HCT116 (cell line): ENCODE measurements at regions not wholly inside any gene's neighbourhood (a gene's known extent, or its start where the extent isn't known, plus 50 kb on each side); places are given as distances from the start of the nearest gene placed in this dataset.

Source experiments
- ATAC-seq: fragments of 200-7000 bp; cut with Tn5 transposase; 2 replicates; pipeline ENCODE4 v1.9.1; 2020; ENCODE audit warnings: mild to moderate bottlenecking, moderate library complexity
- BruUV-seq: library from RNA; stranded (reverse); fragments of 400-500 nt; replicated peaks from 2 replicates; lab custom pipeline; 2021; lab: Mats Ljungman, UMichigan
- CTCF ChIA-PET: fragments of 300-600 bp; sonication (Branson Sonifier 250); formaldehyde crosslinking; loops from one replicate; lab custom pipeline; 2021; ENCODE audit warnings: antibody characterized with exemption; lab: Charles Lee
- POLR2A ChIA-PET: fragments of 300-600, 350-600 bp; sonication (Branson Sonifier 250); formaldehyde crosslinking; loops from one replicate; lab custom pipeline; 2021; ENCODE audit warnings: antibody characterized with exemption; lab: Charles Lee
- RAD21 ChIA-PET, 2 experiments: fragments of 300-600 bp; sonication (Branson Sonifier 250); formaldehyde crosslinking; loops; one replicate each; lab custom pipeline; 2023; ENCODE audit warnings: low total read pairs in 2 of 2; ENCODE audit not compliant: uncharacterized antibody in 2 of 2, unreplicated experiment in 2 of 2, low non-redundant PET in 1 of 2; lab: Charles Lee
- DNase-seq: peaks from one replicate; pipeline ENCODE4 v3.0.0-alpha.2; 2010; ENCODE audit warnings: low read depth, low spot score
- H2AFZ ChIP-seq: fragments of 200-600 bp; shearing (Covaris generic), sonication (generic); 2 replicates; pipeline ENCODE4 v1.6.1; 2017; ENCODE audit warnings: low read depth, mixed run types, mixed read lengths, antibody characterized with exemption, low read length; ENCODE audit not compliant: poor library complexity, severe bottlenecking
- H3K27ac ChIP-seq: 2 replicates; pipeline ENCODE4 v1.5.1; 2012; ENCODE audit warnings: low read depth, low read length
- H3K27me3 ChIP-seq: fragments of 200-600 bp; sonication (generic); 2 replicates; pipeline ENCODE4 v1.6.1; 2016; ENCODE audit warnings: mixed run types, low read length, mixed read lengths; ENCODE audit not compliant: insufficient read depth
- H3K36me3 ChIP-seq, 2 experiments: fragments of 200-500 bp in 1 of 2; fragments of 200-600 bp in 1 of 2; sonication (Bioruptor generic) in 1 of 2; sonication (generic) in 1 of 2; 2 replicates each; pipeline versions ENCODE4 v1.5.1 to v1.6.1; 2014 to 2016; ENCODE audit warnings: low read length in 2 of 2, inconsistent platforms in 1 of 2, mixed read lengths in 1 of 2, mixed run types in 1 of 2; ENCODE audit not compliant: insufficient read depth in 2 of 2, control insufficient read depth in 1 of 2
- H3K4me1 ChIP-seq, 2 experiments: fragments of 200-600 bp in 1 of 2; sonication (generic) in 1 of 2; 2 replicates each; pipeline versions ENCODE4 v1.5.1 to v1.6.1; 2012 to 2017; ENCODE audit warnings: low read length in 2 of 2, inconsistent platforms in 1 of 2, mild to moderate bottlenecking in 1 of 2, mixed read lengths in 1 of 2, mixed run types in 1 of 2, moderate library complexity in 1 of 2; ENCODE audit not compliant: insufficient read depth in 2 of 2, control insufficient read depth in 1 of 2
- H3K4me2 ChIP-seq: fragments of 200-600 bp; sonication (generic); 2 replicates; pipeline ENCODE4 v1.6.1; 2017; ENCODE audit warnings: mixed run types, low read length, mixed read lengths
- H3K4me3 ChIP-seq, 2 experiments: fragments of 200-600 bp in 1 of 2; sonication (generic) in 1 of 2; replicated peaks in 1 of 2; 2 replicates each; pipeline ENCODE4 v1.5.1; 2011 to 2016; ENCODE audit warnings: low read length in 2 of 2, control low read depth in 1 of 2, low read depth in 1 of 2, mild to moderate bottlenecking in 1 of 2, mixed read lengths in 1 of 2, mixed run types in 1 of 2
- H3K79me2 ChIP-seq: fragments of 200-600 bp; sonication (generic); 2 replicates; pipeline ENCODE4 v1.6.1; 2017; ENCODE audit warnings: mild to moderate bottlenecking, mixed run types, low read length, moderate library complexity, mixed read lengths; ENCODE audit not compliant: insufficient read depth
- H3K9ac ChIP-seq: fragments of 200-600 bp; sonication (generic); 2 replicates; pipeline ENCODE4 v1.6.1; 2016; ENCODE audit warnings: low read length, mixed read lengths
- H3K9me2 ChIP-seq: fragments of 200-600 bp; sonication (generic), shearing (Covaris generic); 2 replicates; pipeline ENCODE4 v1.6.1; 2017; ENCODE audit warnings: mixed run types, mild to moderate bottlenecking, moderate library complexity; ENCODE audit not compliant: insufficient read depth
- H3K9me3 ChIP-seq, 2 experiments: fragments of 200-500 bp in 1 of 2; fragments of 200-600 bp in 1 of 2; sonication (Bioruptor generic) in 1 of 2; sonication (generic) in 1 of 2; 2 replicates each; pipeline ENCODE4 v1.6.1; 2014 to 2017; ENCODE audit warnings: low read length in 2 of 2, mixed read lengths in 2 of 2, inconsistent platforms in 1 of 2, low read depth in 1 of 2, mild to moderate bottlenecking in 1 of 2, mixed run types in 1 of 2, moderate library complexity in 1 of 2; ENCODE audit not compliant: control insufficient read depth in 1 of 2, insufficient read depth in 1 of 2
- H4K20me1 ChIP-seq: fragments of 200-600 bp; sonication (generic), shearing (Covaris generic); 2 replicates; pipeline ENCODE4 v1.6.1; 2017; ENCODE audit warnings: mixed run types, mild to moderate bottlenecking, moderate library complexity; ENCODE audit not compliant: insufficient read depth
- ATF3 ChIP-seq: IDR thresholded peaks from 2 replicates; pipeline ENCODE4 v1.6.1; 2012
- EGR1 ChIP-seq: IDR thresholded peaks from 2 replicates; pipeline ENCODE4 v1.6.1; 2012; ENCODE audit warnings: low read depth
- ELF1 ChIP-seq: IDR thresholded peaks from 2 replicates; pipeline ENCODE4 v1.6.1; 2012; ENCODE audit warnings: low read depth, borderline replicate concordance
- EZH2 ChIP-seq: fragments of 200-600 bp; sonication (generic); IDR thresholded peaks from 2 replicates; pipeline ENCODE4 v1.6.1; 2017; ENCODE audit warnings: antibody characterized with exemption, mixed run types
- FOSL1 ChIP-seq: IDR thresholded peaks from 2 replicates; pipeline ENCODE4 v1.6.1; 2012; ENCODE audit warnings: low read depth
- JUND ChIP-seq: IDR thresholded peaks from 2 replicates; pipeline ENCODE4 v1.6.1; 2012
- POLR2AphosphoS5 ChIP-seq: IDR thresholded peaks from 2 replicates; pipeline ENCODE4 v1.6.1; 2011; ENCODE audit warnings: mild to moderate bottlenecking, low read depth, low read length, moderate library complexity
- RAD21 ChIP-seq: IDR thresholded peaks from 2 replicates; pipeline ENCODE4 v1.6.1; 2012; ENCODE audit warnings: low read depth, mild to moderate bottlenecking
- intact Hi-C: fragments of 100-400 bp; cut with micrococcal nuclease; formaldehyde crosslinking; loops from 2 replicates; pipeline ENCODE4 v1.10.0; 2022
- TF ChIP-seq, protein P1 (sequence below): IDR thresholded peaks from 2 replicates; pipeline ENCODE4 v1.6.1; 2012
- TF ChIP-seq, protein P2 (sequence below): IDR thresholded peaks from 2 replicates; pipeline ENCODE4 v1.6.1; 2012; ENCODE audit warnings: low read depth

GRCh38 chr19:20333508-20333907 is 166.5 kb downstream of the ZNF486 start:
- H3K36me3 ChIP-seq, result no peaks in the 10 kb centered on the region
- no peak for ATAC-seq
- POLR2A ChIA-PET, result no interaction called here
- H3K9me2 ChIP-seq, result no peaks in the 10 kb centered on the region
- H4K20me1 ChIP-seq, result no peaks in the 10 kb centered on the region
- no peaks in the 10 kb centered on the region for H3K79me2 ChIP-seq
- H3K27me3 ChIP-seq, result no peaks in the 10 kb centered on the region
- RAD21 ChIA-PET, result no interaction called here
- H3K4me3 ChIP-seq, result no peak overlapping the region
- BruUV-seq, result no TSS peak
- H3K4me1 ChIP-seq, result no peaks in the 10 kb centered on the region
- H3K9me3 ChIP-seq, result peaks cover 9 to 19% of the 10 kb centered on the region in 2 experiments; a peak in 2 of 4 replicates
- DNase-seq, result no peak
- H3K27ac ChIP-seq, result no peak overlapping the region
- no peak overlapping the region for H3K9ac ChIP-seq
- no peak overlapping the region for H3K4me2 ChIP-seq
- CTCF ChIA-PET, result no interaction called here
- TF ChIP-seq ELF1, result no peak
- no peak for TF ChIP-seq ATF3
- TF ChIP-seq RAD21, result no peak
- TF ChIP-seq, protein P1, sequence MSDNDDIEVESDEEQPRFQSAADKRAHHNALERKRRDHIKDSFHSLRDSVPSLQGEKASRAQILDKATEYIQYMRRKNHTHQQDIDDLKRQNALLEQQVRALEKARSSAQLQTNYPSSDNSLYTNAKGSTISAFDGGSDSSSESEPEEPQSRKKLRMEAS, result no peak
- TF ChIP-seq EGR1, result no peak
- TF ChIP-seq EZH2, result no peak
- TF ChIP-seq FOSL1, result no peak
- TF ChIP-seq, protein P2, sequence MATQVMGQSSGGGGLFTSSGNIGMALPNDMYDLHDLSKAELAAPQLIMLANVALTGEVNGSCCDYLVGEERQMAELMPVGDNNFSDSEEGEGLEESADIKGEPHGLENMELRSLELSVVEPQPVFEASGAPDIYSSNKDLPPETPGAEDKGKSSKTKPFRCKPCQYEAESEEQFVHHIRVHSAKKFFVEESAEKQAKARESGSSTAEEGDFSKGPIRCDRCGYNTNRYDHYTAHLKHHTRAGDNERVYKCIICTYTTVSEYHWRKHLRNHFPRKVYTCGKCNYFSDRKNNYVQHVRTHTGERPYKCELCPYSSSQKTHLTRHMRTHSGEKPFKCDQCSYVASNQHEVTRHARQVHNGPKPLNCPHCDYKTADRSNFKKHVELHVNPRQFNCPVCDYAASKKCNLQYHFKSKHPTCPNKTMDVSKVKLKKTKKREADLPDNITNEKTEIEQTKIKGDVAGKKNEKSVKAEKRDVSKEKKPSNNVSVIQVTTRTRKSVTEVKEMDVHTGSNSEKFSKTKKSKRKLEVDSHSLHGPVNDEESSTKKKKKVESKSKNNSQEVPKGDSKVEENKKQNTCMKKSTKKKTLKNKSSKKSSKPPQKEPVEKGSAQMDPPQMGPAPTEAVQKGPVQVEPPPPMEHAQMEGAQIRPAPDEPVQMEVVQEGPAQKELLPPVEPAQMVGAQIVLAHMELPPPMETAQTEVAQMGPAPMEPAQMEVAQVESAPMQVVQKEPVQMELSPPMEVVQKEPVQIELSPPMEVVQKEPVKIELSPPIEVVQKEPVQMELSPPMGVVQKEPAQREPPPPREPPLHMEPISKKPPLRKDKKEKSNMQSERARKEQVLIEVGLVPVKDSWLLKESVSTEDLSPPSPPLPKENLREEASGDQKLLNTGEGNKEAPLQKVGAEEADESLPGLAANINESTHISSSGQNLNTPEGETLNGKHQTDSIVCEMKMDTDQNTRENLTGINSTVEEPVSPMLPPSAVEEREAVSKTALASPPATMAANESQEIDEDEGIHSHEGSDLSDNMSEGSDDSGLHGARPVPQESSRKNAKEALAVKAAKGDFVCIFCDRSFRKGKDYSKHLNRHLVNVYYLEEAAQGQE, result no peak
- no peak for TF ChIP-seq POLR2AphosphoS5
- TF ChIP-seq JUND, result no peak
- no peak overlapping the region for H2AFZ ChIP-seq
- intact Hi-C loops, result no loop called here
